ENCODE measurements at regions not wholly inside any gene's neighbourhood (a gene's known extent, or its start where the extent isn't known, plus 50 kb on each side); places are given as distances from the start of the nearest gene placed in this dataset.

- peak; percentile 66 for DNase-seq
These were observed 97.2 kb upstream of the COL8A1 start for GRCh38 chr3:99541181-99541580.

DNA sequence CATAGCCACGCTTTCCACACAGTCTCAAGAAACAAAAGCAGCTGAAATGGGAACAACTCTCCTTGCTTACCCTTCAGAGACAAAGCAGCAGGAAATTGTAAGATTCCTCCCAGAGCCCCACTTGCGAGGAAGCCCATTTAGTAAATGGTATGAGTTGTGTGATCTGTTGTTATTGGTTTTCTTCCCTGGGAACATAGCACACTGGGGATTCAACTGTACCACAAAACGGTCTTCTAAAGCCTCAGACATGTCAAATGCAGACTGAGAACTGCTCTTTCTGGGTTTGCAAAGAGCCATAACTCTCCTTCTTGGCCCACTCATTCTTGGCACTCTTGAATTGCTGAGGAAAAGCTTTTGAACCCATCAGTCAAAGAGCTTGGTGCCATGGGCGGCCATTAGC, 101.0 kb upstream of the COL8A1 start:
- no peak for DNase-seq

DNA sequence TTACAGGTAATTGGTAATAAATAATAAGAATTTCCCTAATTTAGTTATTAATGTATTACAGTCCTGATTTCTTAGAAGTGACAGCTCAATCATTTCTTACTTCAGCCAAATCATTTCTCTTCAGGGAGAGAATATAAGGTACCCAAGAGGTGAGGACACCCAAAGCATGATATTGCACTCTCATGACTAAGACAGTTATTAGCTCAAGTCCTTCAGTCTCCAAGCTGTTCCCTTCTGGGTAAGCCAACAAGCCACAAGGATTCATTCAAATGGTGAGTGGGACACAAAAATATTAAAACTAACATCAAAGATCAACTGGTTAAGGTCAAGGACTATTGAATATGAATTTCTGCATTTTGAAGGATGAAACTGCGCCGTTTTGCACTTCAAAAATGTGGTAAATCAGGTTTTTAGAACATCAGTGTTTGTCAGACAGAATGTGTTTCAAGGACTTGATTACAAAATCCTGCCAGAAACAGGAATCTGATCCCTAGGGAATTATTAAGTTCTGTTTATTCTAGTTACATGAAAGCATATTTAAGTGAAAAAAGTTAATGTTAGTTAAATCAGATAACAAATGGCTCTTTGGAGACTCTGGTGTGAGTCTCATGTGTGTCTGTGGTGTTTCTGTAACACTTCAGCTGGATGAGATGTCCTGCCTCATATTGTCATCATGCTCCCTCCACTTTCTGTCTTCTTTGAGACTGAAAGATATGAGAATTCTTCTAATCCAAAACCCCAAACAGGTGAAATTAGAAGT, 101.7 kb upstream of the COL8A1 start:
- no peak for DNase-seq

DNA sequence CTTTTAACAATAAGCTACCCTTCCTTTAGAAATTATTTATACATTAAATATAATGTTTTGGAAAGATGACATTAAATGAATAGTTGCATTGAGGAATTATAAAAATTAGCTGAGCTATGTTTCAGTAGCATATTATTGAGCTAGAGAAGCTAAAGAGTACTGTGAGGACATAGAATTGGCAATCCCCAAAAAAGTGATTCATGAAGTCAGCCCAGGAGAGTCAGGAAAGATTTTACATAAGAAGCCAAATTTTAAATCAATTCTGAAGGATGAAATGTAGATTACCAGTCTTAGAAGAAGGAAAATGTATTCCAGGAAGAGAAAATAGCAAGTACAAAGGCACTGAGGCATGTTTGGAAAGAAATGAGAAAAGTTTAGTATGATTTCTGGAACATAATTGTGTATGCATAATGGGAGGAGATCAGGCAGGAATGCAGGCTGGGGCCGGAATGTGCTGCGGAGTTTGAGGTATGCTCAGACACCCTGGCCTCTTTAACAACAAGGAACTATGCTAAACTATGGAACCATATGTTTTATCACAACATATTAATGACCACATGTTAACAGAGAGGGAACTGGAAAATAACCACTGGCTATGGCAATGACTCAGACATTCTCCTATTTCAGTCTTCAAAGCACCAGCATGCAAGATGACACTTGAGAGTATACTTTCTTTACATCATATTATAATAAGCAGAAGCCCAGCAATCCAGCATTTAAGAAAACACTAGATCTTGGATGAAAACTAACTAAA, 103.3 kb upstream of the COL8A1 start:
- peak; percentile 23 for DNase-seq

DNA sequence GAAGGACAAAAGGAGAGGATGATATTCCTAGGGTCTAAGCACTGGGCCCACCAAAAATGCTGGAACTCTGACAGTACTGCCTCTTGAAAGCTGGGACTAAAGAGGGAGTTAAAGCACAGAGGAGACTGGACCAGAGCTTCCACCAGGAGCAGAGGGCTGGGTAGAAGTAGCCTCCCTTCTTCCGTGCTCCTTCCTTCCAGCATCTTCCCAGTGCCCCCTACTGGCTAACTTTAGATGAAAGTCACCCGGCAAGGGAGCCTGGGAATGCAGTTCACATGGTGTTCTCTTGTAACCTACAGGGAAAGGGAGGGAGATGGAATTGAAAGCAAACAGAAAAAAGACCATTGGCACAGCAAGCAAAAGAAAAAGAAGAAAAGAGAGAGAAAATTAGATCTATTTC, 106.1 kb upstream of the COL8A1 start:
- DNase-seq = no peak

GRCh38 chr3:99529265-99529664, 109.1 kb upstream of the COL8A1 start:
- DNase-seq = no peak

DNA sequence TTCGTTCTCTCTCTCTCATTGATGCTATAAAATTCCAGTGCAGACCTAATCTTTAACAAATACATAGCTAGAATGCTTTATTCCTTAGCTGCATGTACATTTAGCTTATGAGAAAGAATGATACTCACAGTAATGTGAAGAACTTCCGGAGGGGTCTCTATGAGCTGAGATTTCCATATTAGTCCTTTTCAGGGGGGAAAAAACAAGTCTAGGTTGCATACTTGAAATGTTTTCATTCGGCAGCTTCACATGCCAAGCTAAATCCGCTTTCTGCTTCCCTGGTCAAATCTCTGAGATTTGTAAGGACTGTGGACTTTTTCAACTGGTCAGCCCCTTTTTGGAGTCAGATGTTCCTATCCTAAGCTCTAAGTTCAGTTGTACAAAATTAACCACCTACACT, 111.5 kb upstream of the COL8A1 start:
- DNase-seq = peak; percentile 30

DNA sequence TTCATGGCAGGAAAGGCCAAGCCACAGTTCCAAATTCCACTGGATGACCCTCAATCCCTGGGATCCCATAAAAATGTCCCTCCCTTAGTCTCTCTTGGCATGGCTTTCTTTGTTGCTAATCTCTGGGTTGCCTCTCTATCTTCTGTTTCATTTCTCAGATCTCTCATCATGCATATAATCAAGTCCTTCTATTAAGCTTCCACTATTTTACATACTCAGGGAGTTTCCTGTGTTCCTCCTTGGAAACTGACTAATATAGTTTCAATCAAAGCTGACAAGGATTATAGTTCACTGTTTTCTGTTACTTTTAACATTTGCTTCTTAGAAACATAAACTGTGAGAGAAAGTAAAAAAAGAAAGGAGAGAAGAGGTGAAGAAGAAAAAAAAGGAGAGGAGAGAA, 113.8 kb upstream of the COL8A1 start:
- DNase-seq = no peak

- no peak for DNase-seq
These were observed 114.8 kb upstream of the COL8A1 start for GRCh38 chr3:99523431-99524127.

- no peak for DNase-seq
These were observed 116.2 kb upstream of the COL8A1 start for GRCh38 chr3:99522147-99522546.

GRCh38 chr3:99521551-99521950, 116.8 kb upstream of the COL8A1 start:
- DNase-seq = no peak

DNA sequence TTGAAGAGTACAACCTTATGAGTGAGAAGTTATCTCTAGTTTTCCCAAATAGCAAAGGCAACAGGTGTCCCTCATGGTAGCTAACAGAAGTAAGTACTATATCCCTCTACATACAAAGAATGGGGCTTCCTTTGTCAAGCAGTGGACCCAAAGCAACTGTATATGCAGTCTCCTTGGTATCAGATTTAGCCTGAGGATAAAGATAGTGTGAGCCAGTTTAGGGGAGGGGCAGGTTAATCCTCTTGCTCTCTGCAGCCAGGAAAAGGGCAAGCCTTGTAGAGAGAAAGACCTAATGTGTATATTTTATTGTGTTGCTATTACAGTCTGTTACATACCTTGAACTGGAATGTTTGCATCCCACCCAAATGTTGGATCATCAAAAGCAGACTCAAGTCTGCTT, 117.9 kb upstream of the COL8A1 start:
- DNase-seq = no peak

DNA sequence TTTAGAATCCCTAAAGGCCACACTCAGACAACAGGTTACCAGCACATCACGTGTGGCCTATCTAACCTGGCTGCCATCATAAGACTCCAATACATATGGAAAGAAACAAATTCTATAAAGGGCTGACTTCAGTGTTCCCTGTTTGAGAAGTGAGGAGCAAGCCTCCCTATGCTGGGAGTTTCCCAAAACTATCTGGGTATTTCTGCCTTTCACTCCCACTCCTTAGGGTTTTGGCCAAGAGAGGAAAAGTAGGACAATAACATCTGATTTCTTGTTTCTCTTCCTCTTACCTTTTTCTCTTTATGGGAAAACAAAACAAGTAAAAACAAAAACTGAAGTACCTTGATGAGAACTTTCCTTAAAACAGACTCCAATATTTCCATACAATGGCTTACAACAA, 121.5 kb upstream of the COL8A1 start:
- no peak for DNase-seq

GRCh38 chr3:99515891-99516290, 122.5 kb upstream of the COL8A1 start:
- DNase-seq = no peak

- DNase-seq = no peak
These were observed 129.2 kb upstream of the COL8A1 start for GRCh38 chr3:99509224-99509623.

GRCh38 chr3:99508191-99508590, 130.2 kb upstream of the COL8A1 start:
- DNase-seq = no peak

- no peak for DNase-seq
These were observed 132.6 kb upstream of the COL8A1 start for GRCh38 chr3:99505646-99506269.

DNA sequence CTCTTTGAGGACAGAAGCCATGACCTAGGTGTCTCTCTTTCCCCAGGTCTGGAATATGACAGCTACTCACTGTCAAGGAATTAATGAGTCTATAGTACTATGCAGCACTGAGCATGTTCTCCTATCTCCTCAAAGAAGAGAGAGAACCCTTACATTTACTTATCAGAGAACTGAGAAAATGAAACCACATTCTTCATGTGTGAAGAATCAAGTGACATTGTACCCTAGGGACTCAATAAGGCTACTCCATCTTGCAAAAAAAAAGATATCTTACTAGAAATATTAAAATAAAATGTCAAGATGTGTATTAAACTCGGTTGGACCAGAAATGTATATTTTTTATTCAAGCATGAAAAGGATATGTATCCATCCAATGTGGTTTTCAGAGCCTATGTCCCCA, 133.2 kb upstream of the COL8A1 start:
- no peak for DNase-seq

GRCh38 chr3:99504258-99504657, 134.1 kb upstream of the COL8A1 start:
- DNase-seq = no peak

DNA sequence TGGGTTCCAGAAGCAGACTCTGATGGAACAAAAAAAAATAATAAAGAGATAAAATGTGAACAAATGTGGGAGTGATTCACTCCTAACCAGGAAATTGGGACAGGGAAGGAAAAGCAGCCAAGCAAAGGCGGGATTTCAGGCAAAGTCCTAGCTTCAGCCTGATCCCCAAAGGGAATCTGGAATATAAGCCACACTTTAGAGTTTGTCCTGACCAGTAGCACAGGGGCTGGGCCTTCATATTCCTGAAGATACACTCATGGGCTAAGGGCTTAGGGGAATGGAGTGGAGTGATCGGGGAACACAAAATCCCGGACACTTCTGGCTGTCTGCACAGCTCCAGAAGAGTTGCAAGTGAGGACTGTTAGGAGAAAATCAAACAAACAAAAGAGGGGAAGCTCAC, 135.0 kb upstream of the COL8A1 start:
- no peak for DNase-seq

GRCh38 chr3:99502871-99503270, 135.5 kb upstream of the COL8A1 start:
- DNase-seq = no peak

GRCh38 chr3:99500485-99500884, 137.9 kb upstream of the COL8A1 start:
- no peak for DNase-seq
